ENCODE measurements at regions not wholly inside any gene's neighbourhood (a gene's known extent, or its start where the extent isn't known, plus 50 kb on each side); places are given as distances from the start of the nearest gene placed in this dataset.

- TF ChIP-seq ESRRA (IDR thresholded peaks at IDR 0.05; ENCODE audit: low read length): no peak
- no peak for TF ChIP-seq SMARCA5 (IDR thresholded peaks at IDR 0.05)
- TF ChIP-seq POLR2AphosphoS5 (IDR thresholded peaks at IDR 0.05; ENCODE audit: low read length): no peak
- TF ChIP-seq ZNF274 (IDR thresholded peaks at IDR 0.05; ENCODE audit: insufficient read depth, insufficient read length): no peak
- no peak for TF ChIP-seq CTCF (IDR thresholded peaks at IDR 0.05 in 2 of 3, conservative IDR thresholded peaks at IDR 0.05 in 1 of 3; ENCODE audit: control insufficient read depth in 2 of 3, extremely low read depth in 1 of 3, insufficient read depth in 1 of 3, low read depth in 3 of 3, low read length in 3 of 3)
- TF ChIP-seq EZH2 (IDR thresholded peaks at IDR 0.05; ENCODE audit: borderline replicate concordance, control insufficient read depth, low read depth, low read length): no peak
- no peak for TF ChIP-seq HDAC2 (IDR thresholded peaks at IDR 0.05)
- no peak for TF ChIP-seq USF1 (IDR thresholded peaks at IDR 0.05; ENCODE audit: borderline replicate concordance, extremely low read length, insufficient read depth, low read depth, low read length)
- no peak for TF ChIP-seq E2F4 (IDR thresholded peaks at IDR 0.05; ENCODE audit: low read depth, low read length)
- TF ChIP-seq POLR2A (IDR thresholded peaks at IDR 0.05; ENCODE audit: low read depth, low read length): no peak
- no peak for TF ChIP-seq ELK1 (IDR thresholded peaks at IDR 0.05; ENCODE audit: low read depth, low read length)
These were observed 58.6 kb upstream of the USP25 start for GRCh38 chr21:15671188-15671587.
